Suprapubic skin (tissue), 3 donors: ENCODE measurements at regions not wholly inside any gene's neighbourhood (a gene's known extent, or its start where the extent isn't known, plus 50 kb on each side); places are given as distances from the start of the nearest gene placed in this dataset.

Source experiments
- POLR2A ChIP-seq, 2 donors: fragments of 450-650 bp; IDR thresholded peaks; one replicate each; pipeline ENCODE4 v1.6.1; 2017; ENCODE audit warnings: antibody characterized with exemption in 2 of 2, mild to moderate bottlenecking in 2 of 2, moderate library complexity in 2 of 2
- TF ChIP-seq, protein P1 (sequence below), 2 donors: fragments of 200-600 bp in 1 of 2; fragments of 450-650 bp in 1 of 2; sonication (generic) in 1 of 2; IDR thresholded peaks; one replicate each; pipeline ENCODE4 v1.5.1; 2016 to 2019; ENCODE audit warnings: antibody characterized with exemption in 2 of 2, mild to moderate bottlenecking in 1 of 2, moderate library complexity in 1 of 2

DNA sequence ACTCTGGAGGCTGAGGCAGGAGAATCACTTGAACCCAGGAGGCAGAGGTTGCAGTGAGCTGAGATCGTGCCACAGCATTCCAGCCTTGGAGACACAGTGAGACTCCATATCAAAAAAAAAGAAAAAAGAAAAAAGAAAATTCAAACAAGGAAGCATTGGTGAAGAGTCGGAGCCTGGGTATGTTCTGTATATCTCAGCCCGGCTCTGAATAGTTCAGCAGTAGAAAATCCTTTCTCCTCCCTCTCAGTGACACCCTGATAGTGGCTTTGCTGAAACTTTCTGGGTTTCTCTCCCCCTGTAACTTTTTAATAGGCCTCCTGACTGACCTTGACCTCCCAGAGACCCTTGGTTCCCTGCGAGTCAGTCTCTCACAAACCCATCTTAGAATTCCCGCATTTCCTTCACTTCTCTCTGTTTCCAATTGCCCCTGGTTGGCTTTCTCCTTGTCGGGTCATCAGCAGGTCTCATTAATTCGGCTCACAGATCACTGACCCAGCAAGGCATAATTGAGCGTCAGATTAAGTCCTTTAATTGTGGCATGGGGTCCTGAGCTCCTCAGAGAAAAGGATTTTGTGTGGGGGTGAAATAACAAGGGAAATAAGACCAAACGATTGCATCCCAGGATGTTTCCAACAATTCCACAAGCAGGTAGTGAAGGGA is 541.6 kb upstream of the NRP1 start:
- TF ChIP-seq POLR2A (IDR thresholded peaks at IDR 0.05) = no peak
- TF ChIP-seq, protein P1, sequence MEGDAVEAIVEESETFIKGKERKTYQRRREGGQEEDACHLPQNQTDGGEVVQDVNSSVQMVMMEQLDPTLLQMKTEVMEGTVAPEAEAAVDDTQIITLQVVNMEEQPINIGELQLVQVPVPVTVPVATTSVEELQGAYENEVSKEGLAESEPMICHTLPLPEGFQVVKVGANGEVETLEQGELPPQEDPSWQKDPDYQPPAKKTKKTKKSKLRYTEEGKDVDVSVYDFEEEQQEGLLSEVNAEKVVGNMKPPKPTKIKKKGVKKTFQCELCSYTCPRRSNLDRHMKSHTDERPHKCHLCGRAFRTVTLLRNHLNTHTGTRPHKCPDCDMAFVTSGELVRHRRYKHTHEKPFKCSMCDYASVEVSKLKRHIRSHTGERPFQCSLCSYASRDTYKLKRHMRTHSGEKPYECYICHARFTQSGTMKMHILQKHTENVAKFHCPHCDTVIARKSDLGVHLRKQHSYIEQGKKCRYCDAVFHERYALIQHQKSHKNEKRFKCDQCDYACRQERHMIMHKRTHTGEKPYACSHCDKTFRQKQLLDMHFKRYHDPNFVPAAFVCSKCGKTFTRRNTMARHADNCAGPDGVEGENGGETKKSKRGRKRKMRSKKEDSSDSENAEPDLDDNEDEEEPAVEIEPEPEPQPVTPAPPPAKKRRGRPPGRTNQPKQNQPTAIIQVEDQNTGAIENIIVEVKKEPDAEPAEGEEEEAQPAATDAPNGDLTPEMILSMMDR (IDR thresholded peaks at IDR 0.05) = no peak
